ENCODE measurements at regions not wholly inside any gene's neighbourhood (a gene's known extent, or its start where the extent isn't known, plus 50 kb on each side); places are given as distances from the start of the nearest gene placed in this dataset.

DNA sequence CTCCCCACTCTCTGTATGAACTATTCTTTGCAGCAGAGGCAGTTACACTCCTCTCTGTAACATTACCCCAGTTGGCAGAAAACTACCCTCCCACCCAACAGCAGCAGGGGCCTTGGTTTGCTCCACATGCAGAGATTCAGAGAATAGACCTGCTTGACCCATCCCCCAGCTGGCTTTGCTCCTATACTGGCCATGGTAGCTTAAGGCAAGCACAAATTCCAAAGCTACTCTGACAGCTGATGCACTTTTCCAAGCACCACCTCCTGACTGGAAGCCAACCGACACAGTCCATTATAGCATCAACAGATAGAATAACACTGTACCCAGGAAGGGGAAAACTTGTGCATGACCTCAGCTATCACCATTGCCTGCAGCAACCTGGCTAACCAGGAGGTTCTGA, 846.5 kb upstream of the NCAM2 start:
- TF ChIP-seq, protein P1, sequence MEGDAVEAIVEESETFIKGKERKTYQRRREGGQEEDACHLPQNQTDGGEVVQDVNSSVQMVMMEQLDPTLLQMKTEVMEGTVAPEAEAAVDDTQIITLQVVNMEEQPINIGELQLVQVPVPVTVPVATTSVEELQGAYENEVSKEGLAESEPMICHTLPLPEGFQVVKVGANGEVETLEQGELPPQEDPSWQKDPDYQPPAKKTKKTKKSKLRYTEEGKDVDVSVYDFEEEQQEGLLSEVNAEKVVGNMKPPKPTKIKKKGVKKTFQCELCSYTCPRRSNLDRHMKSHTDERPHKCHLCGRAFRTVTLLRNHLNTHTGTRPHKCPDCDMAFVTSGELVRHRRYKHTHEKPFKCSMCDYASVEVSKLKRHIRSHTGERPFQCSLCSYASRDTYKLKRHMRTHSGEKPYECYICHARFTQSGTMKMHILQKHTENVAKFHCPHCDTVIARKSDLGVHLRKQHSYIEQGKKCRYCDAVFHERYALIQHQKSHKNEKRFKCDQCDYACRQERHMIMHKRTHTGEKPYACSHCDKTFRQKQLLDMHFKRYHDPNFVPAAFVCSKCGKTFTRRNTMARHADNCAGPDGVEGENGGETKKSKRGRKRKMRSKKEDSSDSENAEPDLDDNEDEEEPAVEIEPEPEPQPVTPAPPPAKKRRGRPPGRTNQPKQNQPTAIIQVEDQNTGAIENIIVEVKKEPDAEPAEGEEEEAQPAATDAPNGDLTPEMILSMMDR (IDR thresholded peaks at IDR 0.05): no peak

DNA sequence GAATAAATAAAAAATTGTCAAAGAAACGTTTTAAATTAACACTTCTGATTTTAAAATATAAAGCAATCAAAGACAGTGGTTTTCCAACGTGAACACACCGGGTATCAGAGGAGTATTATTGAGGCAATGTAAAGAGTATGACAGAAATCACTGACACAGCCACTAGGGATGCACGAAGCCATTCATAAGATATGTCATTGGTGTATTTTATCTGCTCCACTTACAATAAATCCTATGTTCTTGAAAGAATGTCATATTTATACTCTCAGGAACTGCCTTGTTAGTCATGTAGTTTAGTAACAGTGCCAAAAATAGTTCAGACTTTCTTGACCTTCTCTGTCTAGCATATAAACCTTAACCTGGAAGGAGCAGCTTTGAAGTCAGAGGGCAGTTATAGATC, 835.0 kb upstream of the NCAM2 start:
- DNase-seq (ENCODE audit: low spot score) (no peak), ATAC-seq (ENCODE audit: insufficient number of reproducible peaks, low FRiP score, low read depth) (no peak)
- H3K27ac ChIP-seq: no peak overlapping the region
- no peaks in the 10 kb centered on the region for H3K36me3 ChIP-seq
- H3K9me3 ChIP-seq: no peaks in the 10 kb centered on the region
- H3K4me1 ChIP-seq (ENCODE audit: control insufficient read depth in 1 of 2, low read depth in 2 of 2): no peaks in the 10 kb centered on the region
- H3K27me3 ChIP-seq (replicated peaks; ENCODE audit: insufficient read depth): no peaks in the 10 kb centered on the region
- TF ChIP-seq, protein P1 (IDR thresholded peaks at IDR 0.05): no peak
- no peak overlapping the region for H3K4me3 ChIP-seq

More for the DNA sequence above, 846.5 kb upstream of the NCAM2 start:
- no peak overlapping the region for H3K4me3 ChIP-seq
- no peak for DNase-seq (ENCODE audit: low spot score)
- H3K27ac ChIP-seq: no peak overlapping the region
- ATAC-seq (ENCODE audit: insufficient number of reproducible peaks, low FRiP score, low read depth): no peak
- no peaks in the 10 kb centered on the region for H3K4me1 ChIP-seq (ENCODE audit: control insufficient read depth in 1 of 2, low read depth in 2 of 2)
- no peaks in the 10 kb centered on the region for H3K9me3 ChIP-seq
- no peaks in the 10 kb centered on the region for H3K27me3 ChIP-seq (replicated peaks; ENCODE audit: insufficient read depth)
- no peaks in the 10 kb centered on the region for H3K36me3 ChIP-seq

DNA sequence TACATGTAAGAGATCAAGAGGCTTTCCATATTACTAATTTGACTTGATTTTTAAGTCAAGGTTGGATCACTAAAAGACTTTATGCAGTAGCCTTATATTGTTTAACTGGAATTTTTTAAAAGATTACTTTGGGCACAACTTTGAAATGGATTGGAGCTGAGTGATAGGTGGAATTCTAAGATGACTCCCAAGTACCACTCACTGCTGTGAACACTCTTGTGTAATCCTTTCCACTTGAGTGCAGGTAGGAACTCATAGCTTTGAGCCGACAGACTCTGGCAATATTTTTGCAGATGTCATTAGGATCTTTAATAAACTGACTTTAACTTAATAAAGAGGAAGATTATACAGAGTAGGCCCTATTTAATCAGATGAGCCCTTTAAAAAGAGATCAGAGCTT, 831.1 kb upstream of the NCAM2 start:
- H3K36me3 ChIP-seq: no peaks in the 10 kb centered on the region
- DNase-seq (ENCODE audit: low spot score) (no peak), ATAC-seq (ENCODE audit: insufficient number of reproducible peaks, low FRiP score, low read depth) (no peak)
- H3K4me3 ChIP-seq: no peak overlapping the region
- no peaks in the 10 kb centered on the region for H3K9me3 ChIP-seq
- TF ChIP-seq, protein P1 (IDR thresholded peaks at IDR 0.05): no peak
- no peaks in the 10 kb centered on the region for H3K27me3 ChIP-seq (replicated peaks; ENCODE audit: insufficient read depth)
- H3K27ac ChIP-seq: no peak overlapping the region
- no peaks in the 10 kb centered on the region for H3K4me1 ChIP-seq (ENCODE audit: control insufficient read depth in 1 of 2, low read depth in 2 of 2)

DNA sequence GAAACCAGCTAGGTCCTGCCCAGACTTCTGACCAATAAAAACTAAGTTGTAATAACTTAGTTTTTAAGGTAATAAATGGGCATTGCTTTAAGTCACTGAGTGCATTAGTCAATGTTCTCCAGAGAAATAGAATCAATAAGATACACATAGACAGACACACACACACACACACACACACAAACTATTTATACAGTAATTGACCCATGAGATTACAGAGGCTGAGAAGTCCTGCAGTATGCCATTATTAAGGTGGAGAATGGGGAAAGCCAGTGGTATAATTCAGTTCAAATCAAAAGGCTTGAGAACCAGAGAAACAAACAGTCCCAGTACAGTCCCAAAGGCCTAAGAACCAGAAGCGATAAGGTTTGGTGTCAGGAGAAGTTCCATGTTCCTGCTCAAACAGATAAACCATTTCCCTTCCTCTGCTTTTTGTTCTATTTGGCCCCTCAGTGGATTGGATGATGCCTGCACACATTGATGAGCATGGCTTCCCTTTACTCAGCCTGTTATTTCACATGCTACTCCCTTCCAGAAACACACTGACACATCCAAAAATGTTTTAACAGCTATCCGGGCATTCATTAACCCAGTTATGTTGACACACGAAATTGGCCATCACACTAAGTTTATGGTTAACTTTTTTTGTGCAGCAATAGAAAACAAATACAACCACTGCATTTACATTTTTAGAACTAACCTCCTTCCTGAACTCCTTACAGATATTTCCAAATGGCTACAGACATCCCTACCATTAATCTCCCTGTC, 828.2 kb upstream of the NCAM2 start:
- ATAC-seq (ENCODE audit: insufficient number of reproducible peaks, low FRiP score, low read depth): no peak

DNA sequence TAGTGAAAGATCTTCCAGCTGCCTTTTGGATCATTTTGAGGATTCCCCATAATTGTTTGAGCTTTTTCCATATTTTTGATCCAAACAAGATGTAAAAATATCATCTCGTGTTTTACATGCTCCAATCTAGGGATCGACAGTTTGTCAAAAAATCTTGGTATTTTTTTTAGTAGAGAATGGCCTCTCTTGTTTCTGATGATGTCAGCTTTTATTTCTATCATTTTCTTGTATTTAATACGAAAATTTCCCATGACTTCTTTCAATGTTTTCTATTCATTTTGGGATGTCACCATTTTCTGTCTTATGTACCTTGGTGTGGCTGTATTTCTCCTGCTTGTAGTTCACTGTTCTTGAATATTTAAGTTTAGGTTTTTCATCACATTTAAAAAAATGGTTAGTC, 812.0 kb upstream of the NCAM2 start:
- Histone ChIP-seq H3K4me1 (ENCODE audit: control insufficient read depth in 1 of 2, low read depth in 2 of 2) (no peaks in the 10 kb centered on the region), H3K4me3 (no peak overlapping the region), H3K9me3 (no peaks in the 10 kb centered on the region), H3K27me3 (replicated peaks; ENCODE audit: insufficient read depth) (no peaks in the 10 kb centered on the region), H3K36me3 (no peaks in the 10 kb centered on the region), H3K27ac (no peak overlapping the region)
- ATAC-seq (ENCODE audit: insufficient number of reproducible peaks, low FRiP score, low read depth) (no peak), DNase-seq (ENCODE audit: low spot score) (no peak)
- TF ChIP-seq, protein P1 (IDR thresholded peaks at IDR 0.05): no peak

More for the DNA sequence above, 828.2 kb upstream of the NCAM2 start:
- Histone ChIP-seq H3K27ac (no peak overlapping the region), H3K9me3 (no peaks in the 10 kb centered on the region), H3K27me3 (replicated peaks; ENCODE audit: insufficient read depth) (no peaks in the 10 kb centered on the region), H3K36me3 (no peaks in the 10 kb centered on the region), H3K4me1 (ENCODE audit: control insufficient read depth in 1 of 2, low read depth in 2 of 2) (no peaks in the 10 kb centered on the region), H3K4me3 (no peak overlapping the region)
- TF ChIP-seq, protein P1 (IDR thresholded peaks at IDR 0.05): no peak
- no peak for DNase-seq (ENCODE audit: low spot score)
